SK-N-SH treated with all-trans-retinoic acid at 6 μM for 48 hours (cell line): ENCODE measurements at regions not wholly inside any gene's neighbourhood (a gene's known extent, or its start where the extent isn't known, plus 50 kb on each side); places are given as distances from the start of the nearest gene placed in this dataset.

Experiments
- ATAC-seq: fragments of 200-7000 bp; cut with Tn5 transposase; 3 replicates; pipeline ENCODE4 v1.9.1; 2020; ENCODE audit warnings: mild to moderate bottlenecking, moderate library complexity
- ARNTL ChIP-seq: fragments of 450-650 bp; formaldehyde crosslinking; IDR thresholded peaks from 2 replicates; pipeline ENCODE4 v1.5.0; 2020; ENCODE audit warnings: low read depth, mild to moderate bottlenecking, moderate library complexity, borderline replicate concordance
- BACH2 ChIP-seq: fragments of 250-450 bp; sonication (Bioruptor Pico); IDR thresholded peaks from 2 replicates; pipeline ENCODE4 v1.9.0; 2021; ENCODE audit warnings: mild to moderate bottlenecking, borderline replicate concordance
- CSDC2 ChIP-seq: fragments of 250-450 bp; sonication (Bioruptor Pico); IDR thresholded peaks from 2 replicates; pipeline ENCODE4 v1.5.0; 2020; ENCODE audit warnings: mild to moderate bottlenecking, moderate library complexity
- ESRRG ChIP-seq: fragments of 250-450 bp; sonication (Bioruptor Pico); IDR thresholded peaks from 2 replicates; pipeline ENCODE4 v1.6.1; 2021; ENCODE audit warnings: mild to moderate bottlenecking
- GLIS3 ChIP-seq: fragments of 250-450 bp; sonication (Bioruptor Pico); IDR thresholded peaks from 2 replicates; pipeline ENCODE4 v1.5.0; 2020; ENCODE audit warnings: mild to moderate bottlenecking, moderate library complexity
- ISL1 ChIP-seq: fragments of 250-450 bp; sonication (Bioruptor Pico); IDR thresholded peaks from 2 replicates; pipeline ENCODE4 v2.1.2; 2022; ENCODE audit warnings: mild to moderate bottlenecking, moderate library complexity
- PPARA ChIP-seq: fragments of 250-450 bp; sonication (Bioruptor Pico); IDR thresholded peaks from 2 replicates; pipeline ENCODE4 v1.5.0; 2020; ENCODE audit warnings: mild to moderate bottlenecking, borderline replicate concordance
- RARB ChIP-seq: fragments of 250-450 bp; sonication (Bioruptor Pico); IDR thresholded peaks from 2 replicates; pipeline ENCODE4 v1.8.0; 2021; ENCODE audit warnings: mild to moderate bottlenecking, moderate library complexity
- SNAI2 ChIP-seq: fragments of 250-450 bp; sonication (Bioruptor Pico); IDR thresholded peaks from 2 replicates; pipeline ENCODE4 v1.5.0; 2020; ENCODE audit warnings: mild to moderate bottlenecking, moderate library complexity
- TCF4 ChIP-seq: fragments of 250-450 bp; sonication (Bioruptor Pico); IDR thresholded peaks from 2 replicates; pipeline ENCODE4 v1.8.0; 2021; ENCODE audit warnings: mild to moderate bottlenecking, moderate library complexity, borderline replicate concordance
- TOX ChIP-seq: fragments of 250-450 bp; sonication (Bioruptor Pico); IDR thresholded peaks from 2 replicates; pipeline ENCODE4 v1.8.0; 2021; ENCODE audit warnings: mild to moderate bottlenecking, moderate library complexity, borderline replicate concordance
- ZC3H10 ChIP-seq: fragments of 250-450 bp; sonication (Bioruptor Pico); IDR thresholded peaks from 2 replicates; pipeline ENCODE4 v1.5.1; 2021; ENCODE audit warnings: mild to moderate bottlenecking, moderate library complexity
- ZFP3 ChIP-seq: fragments of 250-450 bp; sonication (Bioruptor Pico); IDR thresholded peaks from 2 replicates; pipeline ENCODE4 v1.5.0; 2020; ENCODE audit warnings: mild to moderate bottlenecking, moderate library complexity
- ZFP30 ChIP-seq: fragments of 450-650 bp; formaldehyde crosslinking; IDR thresholded peaks from 2 replicates; pipeline ENCODE4 v1.5.0; 2022; ENCODE audit warnings: mild to moderate bottlenecking, moderate library complexity
- ZNF565 ChIP-seq: fragments of 450-650 bp; formaldehyde crosslinking; conservative IDR thresholded peaks from 2 replicates; pipeline ENCODE4 v1.5.0; 2020; ENCODE audit warnings: low read depth, mild to moderate bottlenecking, moderate library complexity
- ZNF8 ChIP-seq: fragments of 450-650 bp; formaldehyde crosslinking; IDR thresholded peaks from 2 replicates; pipeline ENCODE4 v1.5.0; 2020; ENCODE audit warnings: mild to moderate bottlenecking, moderate library complexity
- TF ChIP-seq, protein P1 (sequence below): fragments of 250-450 bp; sonication (Bioruptor Pico); IDR thresholded peaks from 2 replicates; pipeline ENCODE4 v1.5.0; 2020; ENCODE audit warnings: mild to moderate bottlenecking, moderate library complexity
- TF ChIP-seq, protein P2 (sequence below): fragments of 250-450 bp; sonication (Bioruptor Pico); IDR thresholded peaks from 2 replicates; pipeline ENCODE4 v1.5.1; 2021; ENCODE audit warnings: mild to moderate bottlenecking, moderate library complexity
- TF ChIP-seq, protein P3 (sequence below): fragments of 250-450 bp; sonication (Bioruptor Pico); IDR thresholded peaks from 2 replicates; pipeline ENCODE4 v1.8.0; 2021; ENCODE audit warnings: low read depth, mild to moderate bottlenecking, moderate library complexity, borderline replicate concordance
- TF ChIP-seq, protein P4 (sequence below): fragments of 250-450 bp; sonication (Bioruptor Pico); IDR thresholded peaks from 2 replicates; pipeline ENCODE4 v1.5.1; 2020; ENCODE audit warnings: low read depth, mild to moderate bottlenecking, moderate library complexity

DNA sequence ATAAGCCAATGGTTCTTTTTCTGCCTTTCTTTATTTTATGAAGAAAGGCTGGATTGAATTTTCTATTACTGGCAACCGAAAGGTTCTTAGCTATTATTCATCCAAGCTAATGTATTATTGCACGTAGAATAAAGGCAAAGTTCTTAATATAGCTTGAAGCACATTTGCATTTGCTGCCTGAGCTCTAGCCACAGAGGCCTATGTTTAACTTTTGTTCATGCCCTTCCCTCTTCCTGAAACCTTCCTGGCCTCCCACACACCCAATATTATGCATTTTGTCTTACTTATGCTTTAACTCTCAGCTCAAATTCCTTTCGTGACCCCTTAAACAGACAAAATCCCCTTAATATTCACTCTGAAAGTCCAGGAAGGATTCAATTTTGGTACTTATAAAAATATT lies 71.0 kb upstream of the ZNF280D start:
- ATAC-seq = no peak
- no peak for TF ChIP-seq PPARA (CRISPR knock-in tag)
- no peak for TF ChIP-seq ZNF8 (CRISPR knock-in tag)
- no peak for TF ChIP-seq TOX (CRISPR knock-in tag)
- TF ChIP-seq ZFP30 (CRISPR knock-in tag) = no peak
- TF ChIP-seq, protein P1, sequence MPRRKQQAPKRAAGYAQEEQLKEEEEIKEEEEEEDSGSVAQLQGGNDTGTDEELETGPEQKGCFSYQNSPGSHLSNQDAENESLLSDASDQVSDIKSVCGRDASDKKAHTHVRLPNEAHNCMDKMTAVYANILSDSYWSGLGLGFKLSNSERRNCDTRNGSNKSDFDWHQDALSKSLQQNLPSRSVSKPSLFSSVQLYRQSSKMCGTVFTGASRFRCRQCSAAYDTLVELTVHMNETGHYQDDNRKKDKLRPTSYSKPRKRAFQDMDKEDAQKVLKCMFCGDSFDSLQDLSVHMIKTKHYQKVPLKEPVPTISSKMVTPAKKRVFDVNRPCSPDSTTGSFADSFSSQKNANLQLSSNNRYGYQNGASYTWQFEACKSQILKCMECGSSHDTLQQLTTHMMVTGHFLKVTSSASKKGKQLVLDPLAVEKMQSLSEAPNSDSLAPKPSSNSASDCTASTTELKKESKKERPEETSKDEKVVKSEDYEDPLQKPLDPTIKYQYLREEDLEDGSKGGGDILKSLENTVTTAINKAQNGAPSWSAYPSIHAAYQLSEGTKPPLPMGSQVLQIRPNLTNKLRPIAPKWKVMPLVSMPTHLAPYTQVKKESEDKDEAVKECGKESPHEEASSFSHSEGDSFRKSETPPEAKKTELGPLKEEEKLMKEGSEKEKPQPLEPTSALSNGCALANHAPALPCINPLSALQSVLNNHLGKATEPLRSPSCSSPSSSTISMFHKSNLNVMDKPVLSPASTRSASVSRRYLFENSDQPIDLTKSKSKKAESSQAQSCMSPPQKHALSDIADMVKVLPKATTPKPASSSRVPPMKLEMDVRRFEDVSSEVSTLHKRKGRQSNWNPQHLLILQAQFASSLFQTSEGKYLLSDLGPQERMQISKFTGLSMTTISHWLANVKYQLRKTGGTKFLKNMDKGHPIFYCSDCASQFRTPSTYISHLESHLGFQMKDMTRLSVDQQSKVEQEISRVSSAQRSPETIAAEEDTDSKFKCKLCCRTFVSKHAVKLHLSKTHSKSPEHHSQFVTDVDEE (CRISPR knock-in tag) = no peak
- TF ChIP-seq ESRRG (CRISPR knock-in tag) = no peak
- no peak for TF ChIP-seq ISL1 (CRISPR knock-in tag)
- TF ChIP-seq TCF4 (CRISPR knock-in tag) = no peak
- TF ChIP-seq GLIS3 (CRISPR knock-in tag) = no peak
- TF ChIP-seq, protein P2, sequence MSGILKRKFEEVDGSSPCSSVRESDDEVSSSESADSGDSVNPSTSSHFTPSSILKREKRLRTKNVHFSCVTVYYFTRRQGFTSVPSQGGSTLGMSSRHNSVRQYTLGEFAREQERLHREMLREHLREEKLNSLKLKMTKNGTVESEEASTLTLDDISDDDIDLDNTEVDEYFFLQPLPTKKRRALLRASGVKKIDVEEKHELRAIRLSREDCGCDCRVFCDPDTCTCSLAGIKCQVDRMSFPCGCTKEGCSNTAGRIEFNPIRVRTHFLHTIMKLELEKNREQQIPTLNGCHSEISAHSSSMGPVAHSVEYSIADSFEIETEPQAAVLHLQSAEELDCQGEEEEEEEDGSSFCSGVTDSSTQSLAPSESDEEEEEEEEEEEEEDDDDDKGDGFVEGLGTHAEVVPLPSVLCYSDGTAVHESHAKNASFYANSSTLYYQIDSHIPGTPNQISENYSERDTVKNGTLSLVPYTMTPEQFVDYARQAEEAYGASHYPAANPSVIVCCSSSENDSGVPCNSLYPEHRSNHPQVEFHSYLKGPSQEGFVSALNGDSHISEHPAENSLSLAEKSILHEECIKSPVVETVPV = no peak
- TF ChIP-seq BACH2 (CRISPR knock-in tag) = no peak
- no peak for TF ChIP-seq CSDC2
- no peak for TF ChIP-seq ZFP3 (CRISPR knock-in tag)
- TF ChIP-seq ZC3H10 = no peak
- TF ChIP-seq SNAI2 (CRISPR knock-in tag) = no peak

DNA sequence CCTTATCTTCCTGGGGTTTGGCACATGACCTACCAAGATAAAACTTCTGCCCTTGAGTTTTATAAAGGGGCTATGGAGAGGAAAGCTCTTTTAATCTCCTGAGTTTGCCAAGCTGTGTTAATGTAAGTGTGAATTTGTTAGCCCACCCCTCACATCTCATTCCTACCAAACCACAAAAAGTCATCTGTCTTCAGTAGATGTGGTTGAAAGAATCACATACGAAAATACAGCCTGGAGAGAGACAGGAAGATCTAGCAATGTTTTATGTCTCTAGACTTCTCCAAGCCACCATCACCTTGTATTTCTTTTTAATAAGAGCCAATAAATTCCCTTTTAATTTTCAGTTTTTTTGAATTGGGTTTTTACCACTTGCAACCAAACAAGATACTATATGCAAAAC lies 68.9 kb upstream of the ZNF280D start:
- TF ChIP-seq ZNF8 (CRISPR knock-in tag) (no peak), CSDC2 (no peak), RARB (CRISPR knock-in tag) (no peak), PPARA (CRISPR knock-in tag) (no peak), ZFP3 (CRISPR knock-in tag) (no peak), ARNTL (no peak), TCF4 (CRISPR knock-in tag) (no peak)
- TF ChIP-seq, protein P3, sequence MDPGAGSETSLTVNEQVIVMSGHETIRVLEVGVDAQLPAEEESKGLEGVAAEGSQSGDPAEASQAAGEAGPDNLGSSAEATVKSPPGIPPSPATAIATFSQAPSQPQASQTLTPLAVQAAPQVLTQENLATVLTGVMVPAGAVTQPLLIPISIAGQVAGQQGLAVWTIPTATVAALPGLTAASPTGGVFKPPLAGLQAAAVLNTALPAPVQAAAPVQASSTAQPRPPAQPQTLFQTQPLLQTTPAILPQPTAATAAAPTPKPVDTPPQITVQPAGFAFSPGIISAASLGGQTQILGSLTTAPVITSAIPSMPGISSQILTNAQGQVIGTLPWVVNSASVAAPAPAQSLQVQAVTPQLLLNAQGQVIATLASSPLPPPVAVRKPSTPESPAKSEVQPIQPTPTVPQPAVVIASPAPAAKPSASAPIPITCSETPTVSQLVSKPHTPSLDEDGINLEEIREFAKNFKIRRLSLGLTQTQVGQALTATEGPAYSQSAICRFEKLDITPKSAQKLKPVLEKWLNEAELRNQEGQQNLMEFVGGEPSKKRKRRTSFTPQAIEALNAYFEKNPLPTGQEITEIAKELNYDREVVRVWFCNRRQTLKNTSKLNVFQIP (CRISPR knock-in tag) = no peak
- TF ChIP-seq, all 23 proteins: peak for 0

DNA sequence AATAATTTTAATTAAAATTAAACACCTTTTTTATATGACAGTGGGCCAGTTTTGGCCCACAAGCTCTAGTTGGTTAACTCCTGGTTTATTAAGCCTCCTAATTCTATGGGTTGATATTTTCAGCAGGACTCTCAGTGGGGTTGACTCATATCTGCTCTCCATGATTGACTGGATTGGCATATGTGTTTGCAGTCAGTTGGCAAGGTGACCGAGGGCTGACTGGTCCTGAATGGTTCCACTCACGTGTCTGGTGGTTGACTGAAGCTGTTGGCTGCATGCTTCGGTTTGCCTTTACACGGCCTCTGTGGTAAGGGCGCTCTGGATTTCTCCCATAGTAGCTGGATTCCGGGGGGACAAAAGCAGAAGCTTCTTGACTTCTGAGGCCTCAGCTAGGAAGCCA lies 65.3 kb upstream of the ZNF280D start:
- no peak for ATAC-seq
- TF ChIP-seq CSDC2 = no peak
- no peak for TF ChIP-seq ZNF565
- no peak for TF ChIP-seq PPARA (CRISPR knock-in tag)
- TF ChIP-seq TCF4 (CRISPR knock-in tag) = no peak
- TF ChIP-seq ZC3H10 = no peak
- TF ChIP-seq, protein P2 = no peak
- TF ChIP-seq BACH2 (CRISPR knock-in tag) = no peak
- TF ChIP-seq, protein P4, sequence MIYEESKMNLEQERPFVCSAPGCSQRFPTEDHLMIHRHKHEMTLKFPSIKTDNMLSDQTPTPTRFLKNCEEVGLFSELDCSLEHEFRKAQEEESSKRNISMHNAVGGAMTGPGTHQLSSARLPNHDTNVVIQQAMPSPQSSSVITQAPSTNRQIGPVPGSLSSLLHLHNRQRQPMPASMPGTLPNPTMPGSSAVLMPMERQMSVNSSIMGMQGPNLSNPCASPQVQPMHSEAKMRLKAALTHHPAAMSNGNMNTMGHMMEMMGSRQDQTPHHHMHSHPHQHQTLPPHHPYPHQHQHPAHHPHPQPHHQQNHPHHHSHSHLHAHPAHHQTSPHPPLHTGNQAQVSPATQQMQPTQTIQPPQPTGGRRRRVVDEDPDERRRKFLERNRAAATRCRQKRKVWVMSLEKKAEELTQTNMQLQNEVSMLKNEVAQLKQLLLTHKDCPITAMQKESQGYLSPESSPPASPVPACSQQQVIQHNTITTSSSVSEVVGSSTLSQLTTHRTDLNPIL (CRISPR knock-in tag) = no peak
- TF ChIP-seq ZFP30 (CRISPR knock-in tag) = no peak
- TF ChIP-seq, all 23 proteins: peak for 0

More for the DNA sequence above, 68.9 kb upstream of the ZNF280D start:
- ATAC-seq = no peak
